ENCODE measurements at regions not wholly inside any gene's neighbourhood (a gene's known extent, or its start where the extent isn't known, plus 50 kb on each side); places are given as distances from the start of the nearest gene placed in this dataset.

GRCh38 chr13:76009267-76009890, 373.2 kb downstream of the LMO7 start:
- intact Hi-C loops (cut with DNase I): no loop called here
- H3K4me3 ChIP-seq: no peak overlapping the region
- peaks cover 11 to 19% (median 15%) of the 10 kb centered on the region in 4 donors for H3K4me1 ChIP-seq
- WGBS: 65% methylated on average over 2 of the region's 2 CpGs
- no peaks in the 10 kb centered on the region for H3K9me3 ChIP-seq
- no peak overlapping the region for H3K27ac ChIP-seq (replicated peaks in 1 of 4)
- DNase-seq (ENCODE audit: extremely low spot score): no peak
- TF ChIP-seq POLR2A (IDR thresholded peaks at IDR 0.05; ENCODE audit: low read depth): no peak
- TF ChIP-seq, protein P1, sequence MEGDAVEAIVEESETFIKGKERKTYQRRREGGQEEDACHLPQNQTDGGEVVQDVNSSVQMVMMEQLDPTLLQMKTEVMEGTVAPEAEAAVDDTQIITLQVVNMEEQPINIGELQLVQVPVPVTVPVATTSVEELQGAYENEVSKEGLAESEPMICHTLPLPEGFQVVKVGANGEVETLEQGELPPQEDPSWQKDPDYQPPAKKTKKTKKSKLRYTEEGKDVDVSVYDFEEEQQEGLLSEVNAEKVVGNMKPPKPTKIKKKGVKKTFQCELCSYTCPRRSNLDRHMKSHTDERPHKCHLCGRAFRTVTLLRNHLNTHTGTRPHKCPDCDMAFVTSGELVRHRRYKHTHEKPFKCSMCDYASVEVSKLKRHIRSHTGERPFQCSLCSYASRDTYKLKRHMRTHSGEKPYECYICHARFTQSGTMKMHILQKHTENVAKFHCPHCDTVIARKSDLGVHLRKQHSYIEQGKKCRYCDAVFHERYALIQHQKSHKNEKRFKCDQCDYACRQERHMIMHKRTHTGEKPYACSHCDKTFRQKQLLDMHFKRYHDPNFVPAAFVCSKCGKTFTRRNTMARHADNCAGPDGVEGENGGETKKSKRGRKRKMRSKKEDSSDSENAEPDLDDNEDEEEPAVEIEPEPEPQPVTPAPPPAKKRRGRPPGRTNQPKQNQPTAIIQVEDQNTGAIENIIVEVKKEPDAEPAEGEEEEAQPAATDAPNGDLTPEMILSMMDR (IDR thresholded peaks at IDR 0.05): no peak
- TF ChIP-seq EP300 (IDR thresholded peaks at IDR 0.05): no peak
- TF ChIP-seq POLR2AphosphoS5 (IDR thresholded peaks at IDR 0.05): no peak
- H3K36me3 ChIP-seq: no peaks in the 10 kb centered on the region
- no peaks in the 10 kb centered on the region for H3K27me3 ChIP-seq

GRCh38 chr13:76004416-76004815, 368.3 kb downstream of the LMO7 start:
- Histone ChIP-seq H3K36me3 (no peaks in the 10 kb centered on the region), H3K4me3 (no peak overlapping the region), H3K4me1 (peaks cover 0 to 13% (median 0%) of the 10 kb centered on the region in 4 donors), H3K27me3 (no peaks in the 10 kb centered on the region), H3K27ac (replicated peaks in 1 of 4) (no peak overlapping the region), H3K9me3 (no peaks in the 10 kb centered on the region)
- intact Hi-C loops (cut with DNase I): no loop called here
- 68% methylated on average over 2 of the region's 2 CpGs for WGBS
- TF ChIP-seq EP300 (IDR thresholded peaks at IDR 0.05): no peak
- no peak for TF ChIP-seq POLR2AphosphoS5 (IDR thresholded peaks at IDR 0.05)
- TF ChIP-seq, protein P1 (IDR thresholded peaks at IDR 0.05): no peak
- TF ChIP-seq POLR2A (IDR thresholded peaks at IDR 0.05; ENCODE audit: low read depth): no peak
- no peak for DNase-seq (ENCODE audit: extremely low spot score)

- peaks cover 0 to 2% (median 0%) of the 10 kb centered on the region in 4 donors for H3K4me1 ChIP-seq
- H3K36me3 ChIP-seq: no peaks in the 10 kb centered on the region
- H3K9me3 ChIP-seq: no peaks in the 10 kb centered on the region
- no peak for DNase-seq (ENCODE audit: extremely low spot score)
- no peak overlapping the region for H3K4me3 ChIP-seq
- WGBS: 79% methylated on average over 1 of the region's 1 CpG
- no peaks in the 10 kb centered on the region for H3K27me3 ChIP-seq
- intact Hi-C loops (cut with DNase I): no loop called here
- TF ChIP-seq POLR2AphosphoS5 (IDR thresholded peaks at IDR 0.05) (no peak), POLR2A (IDR thresholded peaks at IDR 0.05; ENCODE audit: low read depth) (no peak), EP300 (IDR thresholded peaks at IDR 0.05) (no peak)
- TF ChIP-seq, protein P1 (IDR thresholded peaks at IDR 0.05): no peak
- no peak overlapping the region for H3K27ac ChIP-seq (replicated peaks in 1 of 4)
These were observed 364.0 kb downstream of the LMO7 start for GRCh38 chr13:76000131-76000530.

- TF ChIP-seq EP300 (IDR thresholded peaks at IDR 0.05) (no peak), POLR2A (IDR thresholded peaks at IDR 0.05; ENCODE audit: low read depth) (no peak), POLR2AphosphoS5 (IDR thresholded peaks at IDR 0.05) (no peak)
- TF ChIP-seq, protein P1 (IDR thresholded peaks at IDR 0.05): no peak
- H3K36me3 ChIP-seq: no peaks in the 10 kb centered on the region
- H3K4me1 ChIP-seq: no peaks in the 10 kb centered on the region
- H3K9me3 ChIP-seq: no peaks in the 10 kb centered on the region
- no peaks in the 10 kb centered on the region for H3K27me3 ChIP-seq
- intact Hi-C loops (cut with DNase I): no loop called here
- no peak for DNase-seq (ENCODE audit: extremely low spot score)
- H3K4me3 ChIP-seq: no peak overlapping the region
- H3K27ac ChIP-seq (replicated peaks in 1 of 4): no peak overlapping the region
- 88% methylated on average over 2 of the region's 2 CpGs for WGBS
These were observed 360.5 kb downstream of the LMO7 start for GRCh38 chr13:75996582-75996981.

GRCh38 chr13:75995966-75996365, 359.8 kb downstream of the LMO7 start:
- intact Hi-C loops (cut with DNase I): no loop called here
- Histone ChIP-seq H3K9me3 (no peaks in the 10 kb centered on the region), H3K4me1 (no peaks in the 10 kb centered on the region), H3K4me3 (no peak overlapping the region), H3K27ac (replicated peaks in 1 of 4) (no peak overlapping the region), H3K36me3 (no peaks in the 10 kb centered on the region), H3K27me3 (no peaks in the 10 kb centered on the region)
- WGBS: 86% methylated on average over 2 of the region's 2 CpGs
- no peak for DNase-seq (ENCODE audit: extremely low spot score)
- TF ChIP-seq, protein P1 (IDR thresholded peaks at IDR 0.05): no peak
- TF ChIP-seq POLR2AphosphoS5 (IDR thresholded peaks at IDR 0.05): no peak
- TF ChIP-seq EP300 (IDR thresholded peaks at IDR 0.05): no peak
- TF ChIP-seq POLR2A (IDR thresholded peaks at IDR 0.05; ENCODE audit: low read depth): no peak
